IgD-negative memory B cell (primary cell): ENCODE measurements at regions not wholly inside any gene's neighbourhood (a gene's known extent, or its start where the extent isn't known, plus 50 kb on each side); places are given as distances from the start of the nearest gene placed in this dataset.

Source experiments
- H3K27ac Mint-ChIP-seq, 3 donors: one replicate each; pipeline ENCODE4 v1.8.0; 2020 to 2022; ENCODE audit warnings: mild to moderate bottlenecking in 3 of 3, mixed read lengths in 3 of 3, moderate library complexity in 1 of 3
- H3K27me3 Mint-ChIP-seq: one replicate; pipeline ENCODE4 v1.8.0; 2021; ENCODE audit warnings: mixed read lengths
- H3K36me3 Mint-ChIP-seq: one replicate; pipeline ENCODE4 v1.8.0; 2020; ENCODE audit warnings: mild to moderate bottlenecking, mixed read lengths
- H3K4me1 Mint-ChIP-seq, 3 donors: one replicate each; pipeline ENCODE4 v1.8.0; 2020 to 2022; ENCODE audit warnings: mixed read lengths in 3 of 3, mild to moderate bottlenecking in 1 of 3
- H3K4me3 Mint-ChIP-seq, 4 donors: one replicate each; pipeline ENCODE4 v1.8.0; 2020 to 2022; ENCODE audit warnings: mild to moderate bottlenecking in 4 of 4, mixed read lengths in 4 of 4, moderate library complexity in 3 of 4
- H3K9me3 Mint-ChIP-seq, 3 donors: one replicate each; pipeline ENCODE4 v1.8.0; 2020 to 2021; ENCODE audit warnings: mixed read lengths in 3 of 3, mild to moderate bottlenecking in 1 of 3

DNA sequence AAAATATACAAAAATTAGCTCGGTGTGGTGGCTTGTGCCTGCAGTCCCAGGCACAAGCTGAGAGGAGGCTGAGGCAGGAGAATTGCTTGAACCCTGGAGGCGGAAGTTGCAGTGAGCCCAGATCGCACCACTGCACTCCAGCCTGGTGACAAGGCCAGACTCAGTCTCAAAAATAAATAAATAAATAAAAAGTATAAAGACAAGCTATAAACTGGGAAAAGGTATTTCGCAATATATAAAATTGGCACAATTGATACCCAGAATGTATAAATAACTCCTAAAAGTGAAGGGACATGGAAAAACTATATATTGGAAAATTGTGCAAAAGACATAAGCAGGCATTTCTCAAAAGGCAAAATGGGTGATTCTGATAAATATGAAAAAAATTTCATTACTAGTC is 657.9 kb upstream of the SLC8A1 start:
- no peaks in the 10 kb centered on the region for H3K4me1 Mint-ChIP-seq
- H3K27me3 Mint-ChIP-seq: no peaks in the 10 kb centered on the region
- no peak overlapping the region for H3K4me3 Mint-ChIP-seq
- no peak overlapping the region for H3K27ac Mint-ChIP-seq
- no peaks in the 10 kb centered on the region for H3K36me3 Mint-ChIP-seq
- peaks cover 0 to 5% (median 0%) of the 10 kb centered on the region in 3 donors for H3K9me3 Mint-ChIP-seq

DNA sequence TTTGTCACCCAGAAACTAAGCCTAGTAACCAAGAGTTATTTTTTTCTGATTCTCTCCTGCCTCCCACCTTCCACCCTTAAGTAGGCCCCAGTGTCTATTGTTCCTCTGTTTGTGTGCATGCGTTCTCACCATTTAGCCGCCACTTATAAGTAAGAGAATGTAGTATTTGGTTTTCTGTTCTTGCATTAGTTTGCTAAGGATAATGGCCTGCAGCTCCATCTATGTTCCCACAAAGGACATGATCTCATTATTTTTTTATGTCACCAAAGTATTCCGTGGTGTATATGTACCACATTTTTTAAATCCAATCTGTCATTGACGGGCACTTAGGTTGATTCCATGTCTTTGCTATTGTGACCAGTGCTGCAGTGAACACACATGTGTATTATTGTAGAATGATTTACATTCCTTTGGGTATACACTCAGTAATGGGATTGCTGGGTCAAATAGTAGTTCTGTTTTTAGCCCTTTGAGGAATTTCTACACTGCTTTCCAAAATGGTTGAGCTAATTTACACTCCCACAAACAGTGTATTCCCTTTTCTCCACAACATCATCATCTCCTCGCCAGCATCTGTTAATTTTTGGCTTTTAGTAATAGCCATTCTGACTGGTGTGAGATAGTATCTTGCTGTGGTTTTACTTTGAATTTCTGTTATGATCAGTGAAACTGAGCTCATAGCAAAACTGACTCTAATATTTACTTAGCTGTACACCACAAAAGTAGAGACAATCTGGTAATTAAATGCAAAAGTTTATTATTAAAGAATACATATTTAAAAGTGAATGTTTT is 660.1 kb upstream of the SLC8A1 start:
- peaks cover 0 to 6% (median 0%) of the 10 kb centered on the region in 3 donors for H3K9me3 Mint-ChIP-seq
- no peak overlapping the region for H3K27ac Mint-ChIP-seq
- no peaks in the 10 kb centered on the region for H3K4me1 Mint-ChIP-seq
- no peaks in the 10 kb centered on the region for H3K36me3 Mint-ChIP-seq
- H3K27me3 Mint-ChIP-seq: no peaks in the 10 kb centered on the region
- H3K4me3 Mint-ChIP-seq: no peak overlapping the region

DNA sequence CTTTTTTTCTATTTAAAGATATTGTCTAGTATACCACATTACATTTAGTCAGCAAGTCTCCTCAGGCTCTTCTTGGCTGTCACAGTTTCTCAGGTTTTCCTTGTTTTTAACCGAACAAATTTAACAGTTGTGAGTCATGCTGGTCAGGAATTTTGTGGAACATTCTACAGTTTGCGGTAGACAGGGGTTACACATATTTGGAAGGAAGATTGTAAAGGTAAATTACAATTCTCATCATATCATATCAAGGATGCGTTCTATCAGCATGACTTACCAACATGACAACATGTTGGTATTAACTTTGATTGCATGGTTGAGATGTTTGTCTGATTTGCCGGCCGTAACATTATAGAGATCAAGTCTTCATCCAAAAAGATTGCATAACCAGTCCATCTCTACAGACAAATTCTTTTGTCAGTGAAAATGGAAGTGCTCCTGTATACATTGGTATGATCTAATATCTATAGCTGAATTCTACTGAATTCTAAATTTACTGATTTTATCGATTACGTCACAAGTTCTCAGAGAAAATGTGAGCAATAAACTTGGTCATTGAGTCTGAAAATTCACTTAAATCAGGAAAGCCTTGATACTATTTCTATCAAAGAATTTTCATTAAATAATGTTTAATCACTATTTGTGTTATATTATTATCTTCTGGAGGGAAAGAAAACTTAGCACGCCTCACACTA is 664.4 kb upstream of the SLC8A1 start:
- peaks cover 0 to 6% (median 0%) of the 10 kb centered on the region in 3 donors for H3K9me3 Mint-ChIP-seq
- H3K36me3 Mint-ChIP-seq: no peaks in the 10 kb centered on the region
- no peak overlapping the region for H3K27ac Mint-ChIP-seq
- no peak overlapping the region for H3K4me3 Mint-ChIP-seq
- H3K27me3 Mint-ChIP-seq: no peaks in the 10 kb centered on the region
- no peaks in the 10 kb centered on the region for H3K4me1 Mint-ChIP-seq

DNA sequence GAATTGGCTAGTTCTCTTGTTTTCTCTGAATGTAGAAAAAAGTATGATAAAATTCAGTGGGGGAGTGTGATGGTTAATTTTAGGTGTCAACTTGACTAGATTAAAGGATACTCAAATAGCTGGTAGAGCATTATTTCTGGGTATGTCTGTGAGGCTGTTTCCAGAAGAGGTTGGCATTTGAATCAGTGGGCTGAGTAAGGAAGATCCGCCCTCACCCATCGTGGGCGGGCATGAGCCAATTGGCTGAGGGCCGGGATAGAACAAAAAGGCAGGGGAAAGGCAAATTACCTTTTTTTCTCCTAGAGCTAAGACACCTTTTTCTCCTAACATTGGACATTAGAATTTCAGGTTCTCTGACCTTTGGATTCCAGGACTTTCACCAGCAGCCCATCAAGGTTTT is 667.6 kb upstream of the SLC8A1 start:
- Mint-ChIP-seq H3K36me3 (no peaks in the 10 kb centered on the region), H3K9me3 (peaks cover 0 to 8% (median 2%) of the 10 kb centered on the region in 3 donors), H3K4me1 (no peaks in the 10 kb centered on the region), H3K27me3 (no peaks in the 10 kb centered on the region), H3K4me3 (no peak overlapping the region), H3K27ac (no peak overlapping the region)

DNA sequence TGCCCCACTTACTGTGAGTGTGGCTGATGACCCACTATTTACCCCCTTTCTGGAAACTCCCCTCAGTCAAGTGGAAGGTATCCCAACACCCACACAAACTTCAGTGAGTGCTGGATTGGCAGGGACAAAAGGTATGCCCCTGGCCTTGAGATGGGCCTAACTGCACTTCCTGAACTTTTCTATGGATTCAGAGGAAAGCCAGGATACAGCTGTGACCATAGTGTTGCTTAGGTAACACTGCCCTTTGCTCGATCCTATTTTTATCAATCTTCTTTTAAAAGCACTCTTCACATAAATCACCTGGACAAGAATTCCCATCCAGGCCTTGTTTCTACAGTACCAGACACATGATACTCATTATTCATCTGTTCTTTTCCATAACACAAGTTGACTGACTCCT is 671.5 kb upstream of the SLC8A1 start:
- H3K4me3 Mint-ChIP-seq: no peak overlapping the region
- peaks cover 0 to 10% (median 2%) of the 10 kb centered on the region in 3 donors for H3K9me3 Mint-ChIP-seq
- no peaks in the 10 kb centered on the region for H3K36me3 Mint-ChIP-seq
- H3K27ac Mint-ChIP-seq: no peak overlapping the region
- H3K4me1 Mint-ChIP-seq: no peaks in the 10 kb centered on the region
- no peaks in the 10 kb centered on the region for H3K27me3 Mint-ChIP-seq

DNA sequence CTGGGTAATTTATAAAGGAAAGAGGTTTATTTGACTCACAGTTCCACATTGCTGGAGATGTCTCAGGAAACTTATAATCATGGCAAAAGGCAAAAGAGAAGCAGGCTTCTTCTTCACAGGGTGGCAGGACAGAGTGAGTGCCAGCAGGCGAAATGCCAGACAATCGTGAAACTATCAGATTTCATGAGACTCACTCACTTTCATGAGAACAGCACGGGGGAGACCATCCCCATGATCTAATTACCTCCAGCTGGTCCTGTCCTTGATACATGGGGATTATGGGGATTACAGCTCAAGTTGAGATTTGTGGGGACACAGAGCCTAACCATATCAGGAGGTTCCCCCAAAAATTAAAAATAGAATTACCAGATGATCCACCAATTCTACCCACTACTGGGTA is 675.5 kb upstream of the SLC8A1 start:
- H3K27ac Mint-ChIP-seq: no peak overlapping the region
- no peaks in the 10 kb centered on the region for H3K4me1 Mint-ChIP-seq

DNA sequence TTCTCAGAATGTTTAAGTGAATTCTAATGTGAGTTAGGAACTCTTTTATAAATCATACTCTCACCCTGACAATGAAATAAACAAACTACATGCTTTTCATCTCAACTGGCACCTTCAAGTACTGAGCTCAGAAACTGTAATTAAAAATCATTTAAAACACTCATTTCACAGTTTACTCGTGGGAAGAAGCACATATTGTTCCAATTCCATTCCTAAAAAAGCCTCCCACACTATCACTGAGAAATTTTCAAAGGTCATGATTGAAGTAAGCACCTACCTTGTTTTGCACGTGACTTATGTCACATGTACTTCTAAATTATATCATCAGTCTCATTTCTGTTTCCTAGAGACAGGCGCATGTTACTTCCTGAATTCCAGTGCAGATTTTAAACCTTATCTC is 678.1 kb upstream of the SLC8A1 start:
- no peaks in the 10 kb centered on the region for H3K27me3 Mint-ChIP-seq
- H3K36me3 Mint-ChIP-seq: no peaks in the 10 kb centered on the region
- H3K4me1 Mint-ChIP-seq: no peaks in the 10 kb centered on the region
- H3K4me3 Mint-ChIP-seq: no peak overlapping the region
- no peak overlapping the region for H3K27ac Mint-ChIP-seq
- H3K9me3 Mint-ChIP-seq: peaks cover 0 to 4% (median 0%) of the 10 kb centered on the region in 3 donors

More for the DNA sequence above, 675.5 kb upstream of the SLC8A1 start:
- Mint-ChIP-seq H3K27me3 (no peaks in the 10 kb centered on the region), H3K36me3 (no peaks in the 10 kb centered on the region), H3K4me3 (no peak overlapping the region), H3K9me3 (peaks cover 0 to 10% (median 2%) of the 10 kb centered on the region in 3 donors)

DNA sequence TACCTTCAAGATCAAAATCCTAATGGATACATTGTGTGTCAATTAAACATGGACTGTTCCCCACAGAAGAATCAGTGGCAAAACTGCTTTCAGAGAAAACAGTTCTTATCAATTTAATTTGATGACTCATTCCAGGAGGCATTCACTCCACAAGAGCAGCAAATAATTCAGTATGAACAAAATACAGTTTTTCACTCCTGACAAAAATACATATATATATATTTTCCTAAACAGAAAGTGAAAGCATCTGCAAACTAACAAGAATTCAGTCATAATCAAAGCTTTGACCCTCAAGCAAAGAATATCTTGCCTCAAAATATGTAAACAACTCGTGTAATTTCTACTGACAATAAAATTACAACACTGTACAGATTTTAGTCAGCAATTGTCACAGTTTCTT is 685.1 kb upstream of the SLC8A1 start:
- Mint-ChIP-seq H3K27ac (no peak overlapping the region), H3K36me3 (no peaks in the 10 kb centered on the region), H3K9me3 (no peaks in the 10 kb centered on the region), H3K4me3 (no peak overlapping the region), H3K4me1 (no peaks in the 10 kb centered on the region), H3K27me3 (no peaks in the 10 kb centered on the region)

DNA sequence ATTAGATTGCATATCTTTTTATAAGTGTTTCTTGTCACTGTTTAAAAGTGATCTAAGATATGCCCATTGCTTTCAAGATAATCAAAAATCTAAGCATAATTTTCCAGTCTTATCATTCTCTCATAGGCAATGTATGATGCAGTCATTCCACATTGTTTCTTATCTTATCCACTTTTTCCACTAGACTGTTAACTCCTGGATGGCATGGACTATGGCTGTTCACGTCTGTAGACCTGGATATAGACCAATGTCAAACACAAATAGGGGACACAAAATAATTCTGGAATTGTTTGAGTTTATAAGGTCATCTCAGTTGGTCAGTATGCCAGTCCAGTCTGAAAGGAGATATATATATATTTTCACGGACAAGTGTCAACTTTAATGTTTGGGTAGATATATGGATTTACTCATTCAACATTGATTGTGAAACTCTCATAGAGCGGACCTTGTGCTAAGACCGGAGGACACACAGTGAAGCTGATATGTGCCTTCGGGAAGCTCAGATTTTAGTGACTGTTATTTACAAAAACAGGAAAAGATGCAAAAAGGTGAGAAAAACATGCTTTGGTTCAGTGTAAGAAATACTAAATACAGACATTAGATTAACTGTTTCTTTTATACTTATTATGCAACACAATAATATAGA is 689.4 kb upstream of the SLC8A1 start:
- H3K4me3 Mint-ChIP-seq: no peak overlapping the region
- no peaks in the 10 kb centered on the region for H3K27me3 Mint-ChIP-seq
- no peaks in the 10 kb centered on the region for H3K36me3 Mint-ChIP-seq
- H3K4me1 Mint-ChIP-seq: no peaks in the 10 kb centered on the region
- H3K9me3 Mint-ChIP-seq: no peaks in the 10 kb centered on the region
- H3K27ac Mint-ChIP-seq: no peak overlapping the region

DNA sequence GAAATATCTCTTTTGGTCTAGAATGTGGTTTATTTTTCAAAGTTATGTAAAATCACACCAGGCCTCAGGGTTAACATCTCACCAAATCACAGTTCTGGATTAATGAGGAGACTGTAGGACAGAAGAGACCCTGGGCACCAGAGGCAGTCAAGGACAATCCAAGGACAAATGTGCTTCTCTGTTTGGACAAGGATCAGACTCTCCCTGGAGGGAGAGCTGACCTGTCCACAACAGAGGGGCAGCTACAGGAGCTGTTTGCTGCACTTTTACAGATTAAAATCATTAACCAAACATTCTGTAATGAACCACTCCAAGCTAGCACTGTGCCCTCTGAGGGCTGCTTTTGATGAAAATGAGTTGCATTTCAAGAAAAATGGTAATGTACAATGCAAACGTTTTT is 690.6 kb upstream of the SLC8A1 start:
- no peaks in the 10 kb centered on the region for H3K27me3 Mint-ChIP-seq
- H3K27ac Mint-ChIP-seq: no peak overlapping the region
- no peaks in the 10 kb centered on the region for H3K36me3 Mint-ChIP-seq
- no peaks in the 10 kb centered on the region for H3K9me3 Mint-ChIP-seq
- no peak overlapping the region for H3K4me3 Mint-ChIP-seq
- H3K4me1 Mint-ChIP-seq: no peaks in the 10 kb centered on the region

DNA sequence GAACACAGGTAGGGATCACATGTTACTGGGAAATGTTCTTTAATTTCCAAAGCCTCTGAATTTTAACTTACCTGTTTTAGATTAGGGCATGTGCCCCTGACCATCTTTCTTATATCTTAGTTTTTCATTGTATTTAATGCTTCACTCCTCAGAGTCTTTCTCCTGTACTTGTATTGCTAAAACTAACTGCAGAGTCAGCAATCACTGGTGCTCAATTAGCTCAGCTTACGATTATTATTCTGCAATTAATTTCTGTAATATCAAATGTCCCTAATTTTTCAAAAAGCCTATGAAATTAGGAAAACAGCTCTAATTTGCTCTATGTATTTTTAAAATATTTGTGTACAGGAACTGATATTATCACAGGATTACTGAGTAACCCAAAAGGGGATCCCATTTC is 693.2 kb upstream of the SLC8A1 start:
- Mint-ChIP-seq H3K27me3 (no peaks in the 10 kb centered on the region), H3K36me3 (no peaks in the 10 kb centered on the region), H3K4me1 (no peaks in the 10 kb centered on the region), H3K27ac (no peak overlapping the region), H3K4me3 (no peak overlapping the region), H3K9me3 (no peaks in the 10 kb centered on the region)

DNA sequence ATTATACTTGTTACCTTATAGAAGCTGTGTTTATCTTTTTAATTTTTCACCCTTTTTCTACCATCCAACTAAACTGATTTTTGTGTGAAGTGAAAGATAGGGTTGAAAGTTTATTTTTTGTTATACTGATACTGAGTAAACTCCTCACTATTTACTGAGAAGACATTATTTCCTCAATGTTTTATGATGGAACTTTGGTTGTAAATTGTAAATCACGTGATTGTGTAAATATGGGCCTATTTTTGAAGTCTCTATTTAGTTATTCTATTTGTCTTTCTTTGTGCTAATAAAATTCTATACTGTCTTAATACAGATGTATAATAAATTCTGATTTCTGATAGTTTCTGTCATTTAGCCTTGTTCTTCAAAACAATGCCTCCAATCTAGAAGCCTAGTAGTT is 697.2 kb upstream of the SLC8A1 start:
- Mint-ChIP-seq H3K27me3 (no peaks in the 10 kb centered on the region), H3K4me1 (no peaks in the 10 kb centered on the region), H3K36me3 (no peaks in the 10 kb centered on the region), H3K27ac (no peak overlapping the region), H3K4me3 (no peak overlapping the region), H3K9me3 (peaks cover 0 to 2% (median 0%) of the 10 kb centered on the region in 3 donors)

DNA sequence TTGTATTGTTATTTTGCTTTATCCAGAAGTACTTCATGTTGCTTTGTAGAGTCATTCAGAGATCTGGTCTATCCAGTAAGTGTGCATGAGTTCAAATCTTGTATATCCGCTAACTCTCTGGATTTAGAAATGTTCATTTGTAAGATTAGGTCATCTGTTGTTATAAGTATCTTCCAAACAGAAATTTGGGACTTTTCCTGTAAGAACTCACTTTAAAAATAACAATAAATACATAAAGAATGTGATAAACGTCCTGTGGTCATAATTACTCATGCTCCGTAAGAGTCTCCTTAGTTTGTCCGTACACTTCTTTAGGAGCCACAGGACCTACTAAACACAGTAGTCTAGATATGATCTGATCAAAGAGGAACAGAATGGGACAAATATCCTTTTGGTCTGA is 699.9 kb upstream of the SLC8A1 start:
- Mint-ChIP-seq H3K9me3 (peaks cover 0 to 3% (median 0%) of the 10 kb centered on the region in 3 donors), H3K4me3 (no peak overlapping the region), H3K36me3 (no peaks in the 10 kb centered on the region), H3K27me3 (no peaks in the 10 kb centered on the region), H3K27ac (no peak overlapping the region), H3K4me1 (no peaks in the 10 kb centered on the region)

DNA sequence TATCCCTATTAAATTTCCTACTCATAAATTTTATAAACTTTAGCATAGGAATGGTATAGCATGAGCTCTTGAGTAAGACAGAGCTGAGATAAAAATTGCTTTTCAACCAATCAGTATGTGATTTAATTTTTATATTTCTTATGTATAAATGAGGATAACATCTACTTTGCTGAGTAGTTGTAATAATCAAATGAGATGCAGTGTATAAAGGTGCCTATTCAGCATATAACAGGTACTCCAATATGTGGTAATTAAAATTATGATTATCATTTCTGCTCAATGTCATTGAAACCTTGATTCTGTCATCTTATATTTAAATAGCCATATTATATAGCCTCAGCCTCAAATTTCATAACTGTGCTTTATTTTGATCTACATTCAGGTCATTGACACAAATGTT is 700.4 kb upstream of the SLC8A1 start:
- H3K27me3 Mint-ChIP-seq: no peaks in the 10 kb centered on the region
- H3K4me3 Mint-ChIP-seq: no peak overlapping the region
- no peak overlapping the region for H3K27ac Mint-ChIP-seq
- no peaks in the 10 kb centered on the region for H3K36me3 Mint-ChIP-seq
- H3K4me1 Mint-ChIP-seq: no peaks in the 10 kb centered on the region
- peaks cover 0 to 5% (median 0%) of the 10 kb centered on the region in 3 donors for H3K9me3 Mint-ChIP-seq

DNA sequence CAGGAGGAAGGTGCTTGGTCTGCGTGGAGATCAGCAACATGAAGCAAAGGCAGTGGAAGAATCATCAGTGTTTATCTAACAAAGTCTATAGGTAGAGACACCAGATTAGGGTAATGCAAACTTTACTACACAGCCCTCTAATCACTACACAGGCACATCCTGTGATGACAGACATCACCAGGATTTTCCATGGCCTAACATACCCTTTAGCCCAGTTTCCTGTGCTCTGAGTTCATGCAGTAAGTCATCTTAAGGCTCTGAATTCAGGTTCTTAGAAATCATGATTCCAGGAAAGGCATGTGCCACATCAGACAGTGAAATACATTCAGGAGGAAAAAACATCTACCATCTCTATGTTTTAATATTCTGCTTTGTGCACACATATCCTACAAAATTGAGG is 708.5 kb upstream of the SLC8A1 start:
- Mint-ChIP-seq H3K27ac (no peak overlapping the region), H3K4me3 (no peak overlapping the region), H3K36me3 (peaks cover 1% of the 10 kb centered on the region), H3K9me3 (peaks cover 0 to 4% (median 0%) of the 10 kb centered on the region in 3 donors), H3K27me3 (no peaks in the 10 kb centered on the region), H3K4me1 (no peaks in the 10 kb centered on the region)
